Erythroblast (primary cell): ENCODE measurements at regions not wholly inside any gene's neighbourhood (a gene's known extent, or its start where the extent isn't known, plus 50 kb on each side); places are given as distances from the start of the nearest gene placed in this dataset.

Experiments used
- GATA1 ChIP-seq: IDR thresholded peaks from 2 replicates; pipeline ENCODE4 v1.6.1; 2011; ENCODE audit warnings: low read depth, mild to moderate bottlenecking, control low read depth, low read length, moderate library complexity
- POLR2A ChIP-seq: IDR thresholded peaks from 2 replicates; pipeline ENCODE4 v1.6.1; 2011; ENCODE audit warnings: mild to moderate bottlenecking, low read length

DNA sequence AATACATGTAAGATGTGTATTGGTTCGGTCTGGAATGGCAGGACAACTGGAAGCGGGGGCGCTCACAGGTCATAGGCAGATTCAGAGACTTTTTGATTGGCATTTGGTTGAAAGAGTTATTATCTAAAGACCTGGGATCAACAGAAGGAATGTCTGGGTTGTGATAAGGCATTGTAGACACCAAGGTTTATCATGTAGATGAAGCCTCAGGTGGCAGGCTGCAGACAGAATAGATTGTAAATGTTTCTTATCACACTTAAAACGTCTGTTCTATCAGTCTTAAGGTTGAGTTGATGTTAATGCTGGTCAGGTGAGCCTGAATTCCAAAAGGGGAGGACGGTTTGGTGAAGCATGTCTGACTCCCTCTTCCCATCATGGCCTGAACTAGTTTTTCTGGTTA, 295.9 kb upstream of the PROK2 start:
- TF ChIP-seq POLR2A = no peak
- TF ChIP-seq GATA1 = no peak
